Lung (tissue), 11 donors: ENCODE measurements at regions not wholly inside any gene's neighbourhood (a gene's known extent, or its start where the extent isn't known, plus 50 kb on each side); places are given as distances from the start of the nearest gene placed in this dataset.

Experiments used
- ATAC-seq: fragments of 200-7000 bp; cut with Tn5 transposase; one replicate; pipeline ENCODE4 v1.9.1; 2020; ENCODE audit warnings: moderate number of reproducible peaks; ENCODE audit not compliant: insufficient read depth, low FRiP score
- DNase-seq, 3 donors: peaks; one replicate each; pipeline ENCODE4 v3.0.0-alpha.2; 2013 to 2017
- H3K27ac ChIP-seq, 2 donors: one replicate each; pipeline ENCODE4 v1.5.1; 2013; ENCODE audit warnings: mild to moderate bottlenecking in 2 of 2, moderate library complexity in 2 of 2, control low read depth in 1 of 2, inconsistent platforms in 1 of 2, low read depth in 1 of 2, low read length in 1 of 2
- H3K27me3 ChIP-seq, 3 donors: one replicate each; pipeline ENCODE4 v1.5.1; 2013; ENCODE audit warnings: low read length in 2 of 3; ENCODE audit not compliant: control insufficient read depth in 3 of 3, insufficient read depth in 3 of 3
- H3K36me3 ChIP-seq, 4 donors: one replicate each; pipeline ENCODE4 v1.5.1; 2013; ENCODE audit warnings: low read length in 4 of 4, mild to moderate bottlenecking in 1 of 4, moderate library complexity in 1 of 4; ENCODE audit not compliant: control insufficient read depth in 4 of 4, insufficient read depth in 4 of 4
- H3K4me1 ChIP-seq, 5 donors: one replicate each; pipeline ENCODE4 v1.5.1; 2013; ENCODE audit warnings: low read length in 5 of 5, mild to moderate bottlenecking in 2 of 5, moderate library complexity in 1 of 5; ENCODE audit not compliant: control insufficient read depth in 5 of 5, insufficient read depth in 5 of 5
- H3K4me3 ChIP-seq: one replicate; pipeline ENCODE4 v1.5.1; 2013; ENCODE audit warnings: mild to moderate bottlenecking, control low read depth, moderate library complexity
- H3K9ac ChIP-seq, 2 donors: one replicate each; pipeline ENCODE4 v1.5.1; 2013; ENCODE audit warnings: low read length in 2 of 2, control low read depth in 1 of 2; ENCODE audit not compliant: insufficient read depth in 1 of 2
- H3K9me3 ChIP-seq, 4 donors: one replicate each; pipeline ENCODE4 v1.5.1; 2013; ENCODE audit warnings: low read length in 3 of 4, mild to moderate bottlenecking in 1 of 4, moderate library complexity in 1 of 4; ENCODE audit not compliant: control insufficient read depth in 4 of 4, insufficient read depth in 3 of 4
- CTCF ChIP-seq: IDR thresholded peaks from 2 replicates; pipeline ENCODE4 v1.5.1; 2012; ENCODE audit warnings: mild to moderate bottlenecking; ENCODE audit errors: control extremely low read depth, extremely low read depth
- WGBS, 2 donors: extraction: QIAGEN DNeasy Blood & Tissue Kit; methylation state at CpG; one replicate each; pipeline ENCODE4 v1.1.7; 2013; 5-methylcytosine and 5-hydroxymethylcytosine counted together
- donor health status: control.
- donor health status: control.
- donor health status: Bipolar disorder and iron deficiency.
- donor health status: healthy.
- donor health status: DM: yes; HTN: yes; CAD: no.

- H3K4me3 ChIP-seq, result no peak overlapping the region
- H3K27ac ChIP-seq, result no peak overlapping the region
- DNase-seq (peak in 2 of 3 donors; percentile 15 to 42), ATAC-seq (no peak)
- no peaks in the 10 kb centered on the region for H3K9me3 ChIP-seq
- WGBS, 2 donors, result 76 to 81% methylated on average over 5 of the region's 5 CpGs
- H3K27me3 ChIP-seq, result no peaks in the 10 kb centered on the region
- no peaks in the 10 kb centered on the region for H3K36me3 ChIP-seq
- H3K4me1 ChIP-seq, result peaks cover 0 to 8% (median 0%) of the 10 kb centered on the region in 5 donors
- TF ChIP-seq CTCF, result no peak
- H3K9ac ChIP-seq, result no peak overlapping the region
Measured at GRCh38 chr1:117795792-117796191, 133.6 kb downstream of the GDAP2 start.

- Histone ChIP-seq H3K36me3 (no peaks in the 10 kb centered on the region), H3K4me1 (peaks cover 0 to 8% (median 0%) of the 10 kb centered on the region in 5 donors), H3K9me3 (no peaks in the 10 kb centered on the region), H3K27me3 (no peaks in the 10 kb centered on the region), H3K4me3 (no peak overlapping the region), H3K27ac (no peak overlapping the region), H3K9ac (no peak overlapping the region)
- TF ChIP-seq CTCF, result no peak
- DNase-seq (no peak), ATAC-seq (no peak)
- WGBS, 2 donors, result 85 to 90% methylated on average over 6 of the region's 6 CpGs
Measured at GRCh38 chr1:117796226-117796625, 133.2 kb downstream of the GDAP2 start.

GRCh38 chr1:117798550-117798949, 130.9 kb downstream of the GDAP2 start:
- H3K36me3 ChIP-seq, result no peaks in the 10 kb centered on the region
- no peak overlapping the region for H3K9ac ChIP-seq
- peaks cover 0 to 8% (median 0%) of the 10 kb centered on the region in 5 donors for H3K4me1 ChIP-seq
- no peak for DNase-seq
- no peak overlapping the region for H3K27ac ChIP-seq
- no peak for ATAC-seq
- H3K27me3 ChIP-seq, result no peaks in the 10 kb centered on the region
- no peak for TF ChIP-seq CTCF
- 81 to 86% methylated on average over 4 of the region's 4 CpGs for WGBS, 2 donors
- no peaks in the 10 kb centered on the region for H3K9me3 ChIP-seq
- no peak overlapping the region for H3K4me3 ChIP-seq
